DND-41 (cell line): ENCODE measurements at regions not wholly inside any gene's neighbourhood (a gene's known extent, or its start where the extent isn't known, plus 50 kb on each side); places are given as distances from the start of the nearest gene placed in this dataset.

Experiments used
- EZH2 ChIP-seq: IDR thresholded peaks from 3 replicates; pipeline ENCODE4 v1.6.1; 2012; ENCODE audit warnings: borderline replicate concordance, low read depth, mild to moderate bottlenecking, moderate library complexity, low read length, inconsistent platforms; ENCODE audit not compliant: severe bottlenecking
- TF ChIP-seq, protein P1 (sequence below): IDR thresholded peaks from 2 replicates; pipeline ENCODE4 v1.5.1; 2012; ENCODE audit warnings: borderline replicate concordance, low read length, moderate library complexity, mild to moderate bottlenecking; ENCODE audit not compliant: poor library complexity, severe bottlenecking; ENCODE audit errors: extremely low read depth

GRCh38 chr9:86724529-86724928 is 222.8 kb downstream of the GAS1 start:
- no peak for TF ChIP-seq EZH2
- TF ChIP-seq, protein P1, sequence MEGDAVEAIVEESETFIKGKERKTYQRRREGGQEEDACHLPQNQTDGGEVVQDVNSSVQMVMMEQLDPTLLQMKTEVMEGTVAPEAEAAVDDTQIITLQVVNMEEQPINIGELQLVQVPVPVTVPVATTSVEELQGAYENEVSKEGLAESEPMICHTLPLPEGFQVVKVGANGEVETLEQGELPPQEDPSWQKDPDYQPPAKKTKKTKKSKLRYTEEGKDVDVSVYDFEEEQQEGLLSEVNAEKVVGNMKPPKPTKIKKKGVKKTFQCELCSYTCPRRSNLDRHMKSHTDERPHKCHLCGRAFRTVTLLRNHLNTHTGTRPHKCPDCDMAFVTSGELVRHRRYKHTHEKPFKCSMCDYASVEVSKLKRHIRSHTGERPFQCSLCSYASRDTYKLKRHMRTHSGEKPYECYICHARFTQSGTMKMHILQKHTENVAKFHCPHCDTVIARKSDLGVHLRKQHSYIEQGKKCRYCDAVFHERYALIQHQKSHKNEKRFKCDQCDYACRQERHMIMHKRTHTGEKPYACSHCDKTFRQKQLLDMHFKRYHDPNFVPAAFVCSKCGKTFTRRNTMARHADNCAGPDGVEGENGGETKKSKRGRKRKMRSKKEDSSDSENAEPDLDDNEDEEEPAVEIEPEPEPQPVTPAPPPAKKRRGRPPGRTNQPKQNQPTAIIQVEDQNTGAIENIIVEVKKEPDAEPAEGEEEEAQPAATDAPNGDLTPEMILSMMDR: no peak
